ENCODE measurements at regions not wholly inside any gene's neighbourhood (a gene's known extent, or its start where the extent isn't known, plus 50 kb on each side); places are given as distances from the start of the nearest gene placed in this dataset.

GRCh38 chr22:49101873-49102272 is 725.8 kb downstream of the BRD1 start:
- no peak overlapping the region for H3K4me3 ChIP-seq (ENCODE audit: control insufficient read depth, low read depth, low read length)
- no peak for TF ChIP-seq CTCF (IDR thresholded peaks at IDR 0.05; ENCODE audit: control insufficient read depth, insufficient read depth, low read depth, low read length, missing control alignments)
- no peak for DNase-seq (ENCODE audit: low read depth)

- TF ChIP-seq CTCF (IDR thresholded peaks at IDR 0.05; ENCODE audit: control insufficient read depth, insufficient read depth, low read depth, low read length, missing control alignments): no peak
- H3K4me3 ChIP-seq (ENCODE audit: control insufficient read depth, low read depth, low read length): no peak overlapping the region
- DNase-seq (ENCODE audit: low read depth): no peak
Measured at GRCh38 chr22:49101225-49101624, 726.4 kb downstream of the BRD1 start.

- no peak for TF ChIP-seq CTCF (IDR thresholded peaks at IDR 0.05; ENCODE audit: control insufficient read depth, insufficient read depth, low read depth, low read length, missing control alignments)
- DNase-seq (ENCODE audit: low read depth): no peak
- no peak overlapping the region for H3K4me3 ChIP-seq (ENCODE audit: control insufficient read depth, low read depth, low read length)
Measured at GRCh38 chr22:49100773-49101172, 726.9 kb downstream of the BRD1 start.

GRCh38 chr22:49100316-49100715 is 727.4 kb downstream of the BRD1 start:
- no peak overlapping the region for H3K4me3 ChIP-seq (ENCODE audit: control insufficient read depth, low read depth, low read length)
- DNase-seq (ENCODE audit: low read depth): no peak
- no peak for TF ChIP-seq CTCF (IDR thresholded peaks at IDR 0.05; ENCODE audit: control insufficient read depth, insufficient read depth, low read depth, low read length, missing control alignments)

GRCh38 chr22:49099496-49100124 is 728.1 kb downstream of the BRD1 start:
- no peak for DNase-seq (ENCODE audit: low read depth)

GRCh38 chr22:49099089-49099488 is 728.6 kb downstream of the BRD1 start:
- no peak for TF ChIP-seq CTCF (IDR thresholded peaks at IDR 0.05; ENCODE audit: control insufficient read depth, insufficient read depth, low read depth, low read length, missing control alignments)
- H3K4me3 ChIP-seq (ENCODE audit: control insufficient read depth, low read depth, low read length): no peak overlapping the region

More at GRCh38 chr22:49099496-49100124, 728.1 kb downstream of the BRD1 start:
- no peak for TF ChIP-seq CTCF (IDR thresholded peaks at IDR 0.05; ENCODE audit: control insufficient read depth, insufficient read depth, low read depth, low read length, missing control alignments)
- no peak overlapping the region for H3K4me3 ChIP-seq (ENCODE audit: control insufficient read depth, low read depth, low read length)

More at GRCh38 chr22:49099089-49099488, 728.6 kb downstream of the BRD1 start:
- no peak for DNase-seq (ENCODE audit: low read depth)

Data from AG09309 (cell line).